ENCODE measurements at regions not wholly inside any gene's neighbourhood (a gene's known extent, or its start where the extent isn't known, plus 50 kb on each side); places are given as distances from the start of the nearest gene placed in this dataset.

GRCh38 chr9:16197578-16198370 lies 644.9 kb downstream of the CCDC171 start:
- no peak for DNase-seq (ENCODE audit: low read depth in 2 of 2)

- DNase-seq (ENCODE audit: low read depth in 2 of 2), result no peak
Measured at GRCh38 chr9:16198996-16199395, 646.2 kb downstream of the CCDC171 start.

GRCh38 chr9:16202221-16202620 lies 649.4 kb downstream of the CCDC171 start:
- no peak for DNase-seq (ENCODE audit: low read depth in 2 of 2)

- no peak for DNase-seq (ENCODE audit: low read depth in 2 of 2)
Measured at GRCh38 chr9:16202914-16203728, 650.3 kb downstream of the CCDC171 start.

GRCh38 chr9:16203729-16204573 lies 651.1 kb downstream of the CCDC171 start:
- no peak for DNase-seq (ENCODE audit: low read depth in 2 of 2)

GRCh38 chr9:16205455-16205854 lies 652.6 kb downstream of the CCDC171 start:
- no peak for DNase-seq (ENCODE audit: low read depth in 2 of 2)

- DNase-seq (ENCODE audit: low read depth in 2 of 2), result no peak
Measured at GRCh38 chr9:16206518-16206917, 653.7 kb downstream of the CCDC171 start.

- DNase-seq (ENCODE audit: low read depth in 2 of 2), result no peak
Measured at GRCh38 chr9:16207161-16207560, 654.3 kb downstream of the CCDC171 start.

GRCh38 chr9:16210440-16210839 lies 657.6 kb downstream of the CCDC171 start:
- DNase-seq (ENCODE audit: low read depth in 2 of 2), result no peak

GRCh38 chr9:16211946-16212345 lies 658.5 kb downstream of the BNC2 start:
- DNase-seq (ENCODE audit: low read depth in 2 of 2), result no peak

GRCh38 chr9:16213781-16214515 lies 656.5 kb downstream of the BNC2 start:
- DNase-seq (ENCODE audit: low read depth in 2 of 2), result no peak

- no peak for DNase-seq (ENCODE audit: low read depth in 2 of 2)
Measured at GRCh38 chr9:16214677-16215352, 655.7 kb downstream of the BNC2 start.

- DNase-seq (ENCODE audit: low read depth in 2 of 2), result no peak
Measured at GRCh38 chr9:16215353-16215680, 655.2 kb downstream of the BNC2 start.

- DNase-seq (ENCODE audit: low read depth in 2 of 2), result no peak
Measured at GRCh38 chr9:16217943-16218701, 652.3 kb downstream of the BNC2 start.

GRCh38 chr9:16221366-16221765 lies 649.1 kb downstream of the BNC2 start:
- no peak for DNase-seq (ENCODE audit: low read depth in 2 of 2)

- no peak for DNase-seq (ENCODE audit: low read depth in 2 of 2)
Measured at GRCh38 chr9:16221822-16222547, 648.5 kb downstream of the BNC2 start.

- DNase-seq (ENCODE audit: low read depth in 2 of 2), result no peak
Measured at GRCh38 chr9:16223074-16223871, 647.2 kb downstream of the BNC2 start.

- DNase-seq (ENCODE audit: low read depth in 2 of 2), result no peak
Measured at GRCh38 chr9:16230731-16231130, 639.7 kb downstream of the BNC2 start.

- no peak for DNase-seq (ENCODE audit: low read depth in 2 of 2)
Measured at GRCh38 chr9:16236311-16236710, 634.2 kb downstream of the BNC2 start.
